NOMO-1 (cell line): ENCODE measurements at regions not wholly inside any gene's neighbourhood (a gene's known extent, or its start where the extent isn't known, plus 50 kb on each side); places are given as distances from the start of the nearest gene placed in this dataset.

Source experiments
- DNase-seq, 2 experiments: peaks; one replicate each; lab custom pipeline; 2025; ENCODE audit not compliant: unreplicated experiment in 2 of 2; lab: John Stamatoyannopoulos, UW

DNA sequence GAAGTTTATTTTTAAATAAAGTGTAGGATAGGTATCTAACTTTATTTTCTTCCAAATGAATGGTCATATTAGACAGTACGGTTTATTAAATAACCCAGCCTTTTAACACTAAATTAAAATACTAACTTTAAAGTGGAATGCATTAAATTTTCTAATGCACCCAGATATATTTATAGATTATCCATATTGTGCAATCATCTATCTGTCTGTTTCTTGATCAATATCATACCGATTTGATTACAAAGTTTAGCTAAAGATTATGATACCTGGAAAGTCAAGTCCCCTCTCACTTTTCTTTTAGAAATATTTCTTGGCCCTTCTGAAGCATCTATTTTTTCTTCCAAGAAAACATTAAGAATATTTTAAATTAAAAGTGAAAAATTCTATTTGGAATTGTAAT, 124.3 kb upstream of the PDE5A start:
- no peak for DNase-seq

- DNase-seq = no peak
Observed at GRCh38 chr4:119750771-119751170, 122.2 kb upstream of the PDE5A start.

- DNase-seq = no peak
Observed at GRCh38 chr4:119750048-119750447, 121.4 kb upstream of the PDE5A start.

DNA sequence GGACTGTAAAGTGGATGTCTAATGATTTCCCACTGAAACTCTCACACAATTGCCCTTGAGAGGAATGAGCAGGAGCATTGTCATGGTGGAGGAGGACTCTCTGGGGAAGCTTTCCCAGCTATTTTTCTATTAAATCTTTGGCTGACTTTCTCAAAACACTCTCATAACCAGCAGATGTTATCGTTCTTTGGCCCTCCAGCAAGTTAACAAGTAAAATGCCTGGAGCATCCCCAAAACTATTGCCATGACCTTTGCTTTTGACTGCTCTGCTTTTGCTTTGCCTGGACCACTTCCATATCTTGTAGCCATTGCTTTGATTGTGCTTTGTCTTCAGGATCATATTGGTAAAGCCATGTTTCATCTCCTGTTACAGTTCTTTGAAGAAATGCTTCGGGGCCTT, 120.2 kb upstream of the PDE5A start:
- DNase-seq = no peak

DNA sequence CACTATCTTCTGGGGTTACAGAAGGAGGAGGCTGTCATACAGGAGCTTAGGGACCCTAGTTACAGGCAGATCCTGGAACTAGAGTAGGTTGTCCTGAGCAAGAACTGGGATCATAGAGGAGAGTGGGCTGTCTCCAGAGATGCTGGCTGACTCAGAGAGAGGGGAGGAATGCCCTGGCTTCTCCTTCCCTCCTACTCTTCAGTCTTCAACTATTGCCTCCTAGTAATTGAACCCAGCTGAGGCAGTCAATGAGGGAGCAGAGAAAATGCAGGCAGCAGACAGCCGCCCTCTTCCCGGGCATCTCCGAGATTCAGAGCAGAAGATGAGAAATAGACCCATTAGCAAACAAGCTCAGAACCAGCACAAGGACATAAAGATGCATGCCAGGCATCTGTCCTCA, 118.3 kb upstream of the PDE5A start:
- no peak for DNase-seq

GRCh38 chr4:119745351-119745750, 116.7 kb upstream of the PDE5A start:
- no peak for DNase-seq

DNA sequence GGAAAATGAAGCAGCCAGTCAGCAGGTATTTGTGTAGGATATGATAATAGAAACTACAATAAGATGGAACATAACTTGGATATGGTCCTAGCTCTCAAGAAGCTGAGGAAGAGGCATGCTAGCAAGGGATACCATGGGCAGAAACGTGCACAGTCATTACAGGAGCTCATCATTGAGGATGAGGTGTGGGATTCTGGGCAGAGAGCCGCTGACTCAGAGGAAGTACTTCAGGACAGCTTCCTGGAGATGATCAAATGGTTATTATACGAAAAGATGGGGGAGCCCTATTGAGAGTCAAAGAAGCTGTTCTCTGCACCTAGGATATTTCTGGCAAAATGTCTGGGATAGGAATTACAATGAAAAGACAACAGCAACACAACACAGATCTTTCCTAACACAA, 116.0 kb upstream of the PDE5A start:
- no peak for DNase-seq

DNA sequence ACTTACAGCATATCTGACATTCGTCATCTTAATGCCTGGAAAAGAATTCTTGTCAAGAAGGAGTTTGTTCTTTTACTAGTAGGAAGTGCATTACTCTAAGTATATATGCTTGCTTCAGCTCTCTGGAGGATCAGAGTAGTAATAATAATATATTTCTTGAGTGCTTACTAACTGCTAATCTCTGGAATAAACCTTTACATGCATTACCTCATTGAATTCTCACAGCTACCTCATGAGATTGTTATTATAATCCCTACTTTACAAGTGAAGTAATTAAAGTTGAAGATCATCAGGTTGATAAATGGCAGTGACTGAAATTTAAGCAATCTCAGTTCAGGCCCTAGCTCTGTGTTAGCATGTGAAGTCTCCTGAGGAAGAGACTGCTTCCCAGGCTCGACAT, 115.0 kb upstream of the PDE5A start:
- DNase-seq = no peak

- no peak for DNase-seq
Observed at GRCh38 chr4:119739796-119740195, 111.2 kb upstream of the PDE5A start.

DNA sequence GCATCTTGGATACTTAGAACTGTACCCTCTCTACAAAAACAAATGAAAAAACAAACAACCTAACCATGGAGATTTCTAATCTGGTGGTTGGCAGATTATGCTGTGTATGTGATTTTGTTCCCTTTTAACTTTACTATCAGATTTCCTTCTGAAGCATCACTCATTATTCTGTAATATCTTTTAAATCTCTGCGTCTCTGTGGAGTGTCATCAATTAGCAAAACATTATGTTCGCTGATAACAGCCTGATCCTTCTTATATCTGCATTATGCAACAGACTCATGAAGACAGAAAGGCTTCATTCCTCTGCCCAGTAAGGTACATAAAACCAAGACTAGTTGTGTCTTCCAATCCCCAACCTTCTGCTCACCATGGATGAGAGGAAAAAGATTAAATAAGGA, 110.3 kb upstream of the PDE5A start:
- DNase-seq = no peak

DNA sequence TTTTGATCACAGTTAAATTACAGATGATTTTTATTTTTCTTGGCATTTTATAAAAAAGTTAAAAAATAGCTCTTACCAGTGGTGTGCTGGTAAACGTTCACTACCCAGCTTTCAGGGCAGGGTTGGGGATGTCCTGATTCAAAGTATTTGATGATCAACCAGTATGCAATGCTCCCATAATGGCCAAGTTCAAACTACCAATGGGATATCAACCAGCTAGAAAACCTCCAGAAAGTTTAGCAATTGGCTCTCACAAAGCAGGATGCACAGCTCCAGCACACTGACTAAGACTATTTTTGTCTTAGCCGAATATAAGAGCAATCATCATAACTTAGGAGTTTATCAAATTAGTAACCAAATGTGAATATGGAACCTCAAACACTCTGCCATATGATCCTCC, 108.0 kb upstream of the PDE5A start:
- no peak for DNase-seq

- DNase-seq = no peak
Observed at GRCh38 chr4:119735165-119735651, 106.6 kb upstream of the PDE5A start.

DNA sequence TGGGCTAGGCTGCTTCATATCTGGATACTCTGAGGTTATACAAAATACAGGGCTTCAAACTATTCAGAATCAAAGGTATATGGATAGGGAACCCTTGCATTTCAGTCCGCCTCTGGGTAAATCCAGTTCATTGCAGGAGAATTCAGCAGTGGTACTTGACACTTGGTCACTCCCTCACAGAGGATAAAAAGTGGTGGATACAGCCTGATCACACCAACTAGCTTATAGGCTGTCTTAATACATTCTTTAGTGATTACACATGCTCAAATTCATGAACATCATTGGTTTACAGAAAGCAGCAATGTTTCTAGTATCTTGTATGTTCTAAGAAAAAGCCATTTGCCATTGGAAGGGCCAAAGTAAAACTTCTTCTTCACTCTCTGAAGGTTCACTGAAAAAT, 104.8 kb upstream of the PDE5A start:
- DNase-seq = no peak

DNA sequence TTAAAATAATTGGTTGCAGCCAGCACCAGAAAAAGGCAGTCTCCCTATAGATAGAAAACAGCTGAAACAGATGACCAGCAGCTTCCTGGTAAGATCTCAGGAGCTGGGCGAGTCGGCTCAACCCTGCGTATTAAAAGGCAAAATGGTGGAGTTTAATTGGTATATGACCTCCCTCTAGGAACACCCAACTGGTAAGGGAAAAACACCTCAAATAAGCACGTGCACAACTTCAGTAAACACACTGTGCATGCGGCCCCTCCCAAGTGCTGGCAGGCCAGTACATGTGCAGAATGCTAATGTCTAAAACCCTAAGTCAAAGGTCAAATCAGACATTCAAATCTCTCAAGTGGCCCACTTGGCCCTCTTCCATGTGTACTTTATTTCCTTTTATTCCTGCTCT, 103.2 kb upstream of the PDE5A start:
- no peak for DNase-seq

DNA sequence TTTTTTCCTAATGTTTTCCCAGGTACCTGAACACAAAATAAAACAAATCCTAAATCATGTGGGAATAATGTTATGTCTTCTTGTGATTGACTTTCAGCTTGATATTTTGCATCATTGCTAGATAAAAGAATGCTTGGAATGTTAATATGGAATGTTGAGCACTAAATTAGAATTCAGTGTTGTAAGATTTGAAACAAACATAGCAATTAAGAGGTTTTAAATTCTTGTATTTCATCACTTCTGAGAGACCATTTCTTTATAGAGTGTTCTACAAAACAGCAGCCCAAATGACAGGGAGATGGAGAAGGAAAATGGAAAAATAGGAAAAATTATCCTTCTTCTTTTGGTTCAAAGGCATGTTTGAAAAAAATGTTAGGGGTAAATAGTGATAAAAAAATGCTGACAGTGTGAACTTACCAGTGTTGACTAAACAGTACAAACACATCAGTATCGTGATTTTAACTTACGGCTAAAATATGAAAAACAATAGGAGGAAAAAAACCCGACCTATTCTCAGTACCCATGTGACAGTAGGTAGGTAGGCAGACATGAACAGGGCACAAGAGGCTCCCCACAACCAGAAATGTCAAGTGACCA, 102.6 kb upstream of the PDE5A start:
- no peak for DNase-seq

- DNase-seq = no peak
Observed at GRCh38 chr4:119730671-119730950, 102.0 kb upstream of the PDE5A start.

DNA sequence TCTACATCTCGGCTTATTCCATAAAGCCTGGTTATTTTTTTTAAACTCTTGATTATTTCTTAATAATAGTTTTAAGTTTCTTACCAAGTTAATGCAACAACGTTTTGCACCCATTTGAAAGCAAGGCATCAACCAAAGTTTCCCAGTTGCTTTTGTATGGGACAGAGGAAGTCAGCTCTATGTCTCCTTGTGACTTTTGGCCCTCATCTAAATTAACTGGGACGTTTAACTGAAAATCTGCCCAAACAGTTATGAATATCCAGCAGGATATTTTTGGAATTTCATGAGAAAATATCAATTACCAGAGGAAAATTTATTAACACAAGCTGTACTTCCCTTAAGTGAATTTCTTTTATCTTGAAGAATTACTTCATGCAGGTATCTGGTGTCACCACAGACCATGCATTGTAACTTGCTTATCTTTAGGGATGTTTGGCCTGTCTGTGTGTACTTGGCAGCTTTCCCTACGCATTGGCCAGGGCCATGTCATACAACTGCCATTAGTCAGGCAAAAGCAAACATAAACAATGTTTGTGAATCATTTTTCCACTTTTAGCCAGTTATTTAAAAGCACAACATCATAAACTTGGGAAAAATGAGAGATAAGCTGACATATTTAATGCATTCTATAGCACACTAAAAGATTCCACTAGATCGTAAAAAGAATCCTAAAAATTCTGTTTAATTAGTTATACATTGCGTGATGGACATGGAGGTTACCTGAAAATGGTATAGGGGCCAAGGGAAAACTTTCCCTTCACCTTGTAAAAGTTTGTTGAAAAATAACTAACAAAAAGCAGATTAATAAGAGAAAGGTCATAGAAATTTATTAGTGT, 101.4 kb upstream of the PDE5A start:
- no peak for DNase-seq

- no peak for DNase-seq
Observed at GRCh38 chr4:119728692-119729593, 100.3 kb upstream of the PDE5A start.

DNA sequence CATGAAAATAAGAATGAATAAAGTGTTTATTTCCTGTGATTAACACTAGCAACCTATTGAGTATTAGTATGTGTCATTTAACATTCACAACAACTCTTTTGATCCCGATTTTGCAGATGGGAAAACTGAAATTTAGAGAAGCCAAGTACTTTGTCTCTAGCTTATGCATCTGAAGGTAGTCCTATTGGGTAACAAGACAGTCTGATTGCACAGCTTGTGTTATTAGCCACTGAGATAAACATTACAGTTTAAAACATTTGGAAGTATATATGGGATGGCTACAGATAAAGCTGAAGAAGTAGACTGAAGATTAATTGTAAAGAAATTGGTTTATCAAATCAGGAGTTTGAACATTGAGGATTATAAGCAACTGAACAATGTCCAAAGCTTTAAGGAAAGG, 99.6 kb upstream of the PDE5A start:
- DNase-seq = no peak

DNA sequence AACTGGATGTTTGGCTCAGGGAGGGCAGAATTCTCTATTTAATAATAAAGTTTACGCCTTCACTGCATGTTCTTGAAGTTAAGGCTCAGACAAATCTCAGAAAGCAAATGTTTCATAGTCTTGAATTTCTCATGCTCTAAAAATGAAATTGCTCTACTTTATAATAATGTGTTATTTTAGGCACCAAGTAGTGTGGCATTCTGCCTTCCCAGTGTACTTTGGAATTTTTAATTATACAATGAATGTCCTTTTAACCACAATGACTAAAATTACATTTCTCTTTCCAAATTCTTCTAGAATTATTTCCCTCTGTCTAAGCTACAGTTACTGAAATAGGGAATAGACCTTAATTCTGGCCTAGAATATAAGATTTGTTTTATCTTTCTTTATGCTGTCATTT, 97.9 kb upstream of the PDE5A start:
- DNase-seq = no peak

- no peak for DNase-seq
Observed at GRCh38 chr4:119725688-119726330, 97.2 kb upstream of the PDE5A start.
